BLaER1 treated with 17β-estradiol and CSF1 and Interleukin-3, amounts not matched to agents 10 nM and 100 nM (cell line): ENCODE measurements at regions not wholly inside any gene's neighbourhood (a gene's known extent, or its start where the extent isn't known, plus 50 kb on each side); places are given as distances from the start of the nearest gene placed in this dataset.

Experiments
- H3K27ac ChIP-seq, 11 experiments: shearing (Covaris generic); formaldehyde crosslinking; 2 replicates each; pipeline ENCODE4 v1.8.1; 2022
- H3K27me3 ChIP-seq, 11 experiments: shearing (Covaris generic); formaldehyde crosslinking; 2 replicates each; pipeline ENCODE4 v1.8.1; 2022
- H3K36me3 ChIP-seq, 11 experiments: shearing (Covaris generic); formaldehyde crosslinking; 2 replicates each; pipeline ENCODE4 v1.8.1; 2022
- H3K4me1 ChIP-seq, 10 experiments: shearing (Covaris generic); formaldehyde crosslinking; 2 replicates each; pipeline ENCODE4 v1.8.1; 2022
- H3K4me2 ChIP-seq, 11 experiments: shearing (Covaris generic); formaldehyde crosslinking; 2 replicates each; pipeline ENCODE4 v1.8.1; 2022
- H3K4me3 ChIP-seq, 10 experiments: shearing (Covaris generic); formaldehyde crosslinking; 2 replicates each; pipeline ENCODE4 v1.8.1; 2022
- H3K9ac ChIP-seq, 11 experiments: shearing (Covaris generic); formaldehyde crosslinking; 2 replicates each; pipeline ENCODE4 v1.8.1; 2022
- H3K9me3 ChIP-seq, 11 experiments: shearing (Covaris generic); formaldehyde crosslinking; replicated peaks in 1 of 11; 2 replicates each; pipeline ENCODE4 v1.8.1; 2022
- H4K20me1 ChIP-seq, 11 experiments: shearing (Covaris generic); formaldehyde crosslinking; 2 replicates each; pipeline ENCODE4 v1.8.1; 2022
- Cebpa-rat ChIP-seq, 11 experiments: shearing (Covaris generic); IDR thresholded peaks; 2 replicates each; pipeline ENCODE4 v1.8.1; 2022

DNA sequence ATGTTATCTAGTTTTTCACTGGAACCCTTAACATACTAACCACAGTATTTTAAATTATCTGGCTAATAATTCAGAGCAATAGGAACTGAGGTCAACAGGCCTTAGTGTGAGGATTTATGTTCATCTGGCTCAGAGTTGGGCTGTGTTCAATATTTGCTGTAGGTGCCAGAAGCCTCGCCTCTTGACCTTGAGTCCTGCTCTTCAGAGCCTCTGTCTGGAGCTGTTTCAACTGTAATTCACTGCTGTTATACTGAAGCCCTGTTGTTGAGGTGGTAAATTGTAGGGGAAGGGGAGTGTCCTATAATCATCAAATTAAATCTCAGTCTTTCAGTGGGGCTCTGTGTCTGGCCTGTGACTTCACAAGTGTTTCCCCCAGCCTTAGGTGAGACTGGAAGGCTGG is 184.4 kb downstream of the CDH26 start:
- Histone ChIP-seq H3K9ac (no peak overlapping the region), H4K20me1 (peaks cover 0 to 45% (median 0%) of the 10 kb centered on the region in 11 experiments; a peak in 6 of 22 replicates), H3K27me3 (no peaks in the 10 kb centered on the region), H3K4me1 (peaks cover 21 to 42% (median 27%) of the 10 kb centered on the region in 10 experiments), H3K4me2 (no peak overlapping the region), H3K27ac (no peak overlapping the region), H3K4me3 (no peak overlapping the region), H3K9me3 (no peaks in the 10 kb centered on the region), H3K36me3 (peaks cover 0 to 36% (median under 1%) of the 10 kb centered on the region in 11 experiments; a peak in 7 of 22 replicates)
- no peak for TF ChIP-seq Cebpa-rat (IDR thresholded peaks at IDR 0.05)

GRCh38 chr20:60143261-60143842 is 185.1 kb downstream of the CDH26 start:
- Histone ChIP-seq H3K27ac (no peak overlapping the region; a peak in 1 of 22 replicates), H4K20me1 (peaks cover 0 to 39% (median 0%) of the 10 kb centered on the region in 11 experiments; a peak in 5 of 22 replicates), H3K36me3 (peaks cover 0 to 43% (median 3%) of the 10 kb centered on the region in 11 experiments; a peak in 7 of 22 replicates), H3K27me3 (no peaks in the 10 kb centered on the region), H3K4me1 (peaks cover 15 to 34% (median 19%) of the 10 kb centered on the region in 10 experiments), H3K9ac (no peak overlapping the region), H3K4me3 (no peak overlapping the region), H3K4me2 (peak overlapping the region in 2 of 11 experiments; percentile 8 to 42; a peak in 2 of 22 replicates), H3K9me3 (peaks cover 0 to 2% (median 0%) of the 10 kb centered on the region in 11 experiments; a peak in 2 of 22 replicates)
- no peak for TF ChIP-seq Cebpa-rat (IDR thresholded peaks at IDR 0.05)

- H3K36me3 ChIP-seq: peaks cover 0 to 43% (median 0%) of the 10 kb centered on the region in 11 experiments; a peak in 8 of 22 replicates
- peaks cover 0 to 41% (median 0%) of the 10 kb centered on the region in 11 experiments; a peak in 2 of 22 replicates for H4K20me1 ChIP-seq
- H3K27me3 ChIP-seq: no peaks in the 10 kb centered on the region
- H3K9ac ChIP-seq: no peak overlapping the region
- H3K4me3 ChIP-seq: no peak overlapping the region
- peaks cover 7 to 31% (median 11%) of the 10 kb centered on the region in 10 experiments; a peak in 19 of 20 replicates for H3K4me1 ChIP-seq
- H3K4me2 ChIP-seq: peak overlapping the region in 3 of 11 experiments; percentile 35 to 56 (median 42); a peak in 4 of 22 replicates
- no peak for TF ChIP-seq Cebpa-rat (IDR thresholded peaks at IDR 0.05)
- no peak overlapping the region for H3K27ac ChIP-seq
- H3K9me3 ChIP-seq: peaks cover 0 to 13% (median 3%) of the 10 kb centered on the region in 11 experiments; a peak in 8 of 22 replicates
These were observed 186.2 kb downstream of the CDH26 start for GRCh38 chr20:60144404-60144803.

- TF ChIP-seq Cebpa-rat (IDR thresholded peaks at IDR 0.05): no peak
- H4K20me1 ChIP-seq: peaks cover 0 to 43% (median 0%) of the 10 kb centered on the region in 11 experiments; a peak in 2 of 22 replicates
- H3K27me3 ChIP-seq: no peaks in the 10 kb centered on the region
- H3K4me3 ChIP-seq: no peak overlapping the region
- H3K4me1 ChIP-seq: peaks cover 7 to 31% (median 11%) of the 10 kb centered on the region in 10 experiments; a peak in 19 of 20 replicates
- peaks cover 0 to 42% (median 0%) of the 10 kb centered on the region in 11 experiments; a peak in 8 of 22 replicates for H3K36me3 ChIP-seq
- peaks cover 0 to 17% (median 6%) of the 10 kb centered on the region in 11 experiments; a peak in 8 of 22 replicates for H3K9me3 ChIP-seq
- H3K27ac ChIP-seq: no peak overlapping the region
- no peak overlapping the region for H3K9ac ChIP-seq
- peak overlapping the region; percentile 20 to 61 (median 35); a peak in 19 of 22 replicates for H3K4me2 ChIP-seq
These were observed 186.8 kb downstream of the CDH26 start for GRCh38 chr20:60144974-60145527.

- H3K4me1 ChIP-seq: peaks cover 7 to 31% (median 11%) of the 10 kb centered on the region in 10 experiments; a peak in 19 of 20 replicates
- H4K20me1 ChIP-seq: peaks cover 0 to 35% (median 0%) of the 10 kb centered on the region in 11 experiments; a peak in 2 of 22 replicates
- peaks cover 0 to 38% (median 0%) of the 10 kb centered on the region in 11 experiments; a peak in 8 of 22 replicates for H3K36me3 ChIP-seq
- no peak overlapping the region for H3K4me2 ChIP-seq
- H3K9me3 ChIP-seq: peaks cover 0 to 17% (median 6%) of the 10 kb centered on the region in 11 experiments; a peak in 8 of 22 replicates
- TF ChIP-seq Cebpa-rat (IDR thresholded peaks at IDR 0.05): no peak
- no peak overlapping the region for H3K27ac ChIP-seq
- no peak overlapping the region for H3K4me3 ChIP-seq
- no peak overlapping the region for H3K9ac ChIP-seq
- H3K27me3 ChIP-seq: no peaks in the 10 kb centered on the region
These were observed 188.8 kb downstream of the CDH26 start for GRCh38 chr20:60147004-60147403.

DNA sequence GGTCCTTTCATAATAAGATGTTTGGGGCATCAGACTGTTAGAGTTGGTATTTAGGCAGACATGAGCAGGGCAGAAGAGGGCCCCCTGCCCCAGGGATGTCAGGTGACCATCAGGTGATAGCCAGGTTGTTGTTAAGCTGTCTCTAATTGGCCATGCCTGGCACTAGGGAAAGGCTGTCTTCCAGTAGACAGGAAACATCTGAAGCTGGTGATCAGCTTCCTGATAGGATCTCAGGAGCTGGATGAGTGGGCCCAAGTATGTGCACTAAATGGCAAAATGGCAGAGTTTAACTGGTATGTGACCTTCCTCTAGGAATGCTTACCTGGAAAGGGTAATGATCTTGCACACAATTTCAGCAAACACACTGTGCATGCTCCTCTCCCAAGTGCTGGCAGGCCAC is 190.7 kb downstream of the CDH26 start:
- Histone ChIP-seq H3K9ac (no peak overlapping the region), H3K4me2 (no peak overlapping the region), H3K4me3 (no peak overlapping the region), H4K20me1 (0 out of 22 replicates have a peak, but pooled peaks cover 0 to 25% (median 0%) of the 10 kb centered on the region in 11 experiments), H3K27ac (no peak overlapping the region), H3K27me3 (no peaks in the 10 kb centered on the region), H3K4me1 (peaks cover 7 to 21% (median 11%) of the 10 kb centered on the region in 10 experiments; a peak in 19 of 20 replicates), H3K36me3 (peaks cover 0 to 34% (median 0%) of the 10 kb centered on the region in 11 experiments; a peak in 8 of 22 replicates), H3K9me3 (peaks cover 0 to 17% (median 6%) of the 10 kb centered on the region in 11 experiments; a peak in 8 of 22 replicates)
- TF ChIP-seq Cebpa-rat (IDR thresholded peaks at IDR 0.05): no peak

DNA sequence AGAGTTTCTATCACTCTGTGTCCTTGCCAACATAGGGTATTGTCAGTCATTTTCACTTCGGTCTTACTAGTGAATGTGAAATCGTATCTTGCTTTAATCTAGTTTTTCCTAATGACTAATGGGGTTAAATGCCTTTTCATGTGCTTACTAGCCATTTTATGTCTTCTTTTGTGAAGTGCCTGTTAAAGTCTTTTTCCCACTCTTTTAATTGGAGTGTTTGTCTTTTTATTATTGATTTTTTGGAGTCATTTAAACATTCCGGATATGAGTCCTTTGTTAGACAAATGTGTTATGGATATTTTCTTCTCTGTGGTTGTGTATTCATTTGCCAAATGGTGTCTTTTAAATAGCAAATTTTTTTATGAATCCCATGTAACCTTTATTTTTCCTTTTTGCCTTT is 194.6 kb downstream of the CDH26 start:
- Histone ChIP-seq H3K27me3 (no peaks in the 10 kb centered on the region), H3K9me3 (peaks cover 9 to 31% (median 15%) of the 10 kb centered on the region in 11 experiments), H3K4me2 (no peak overlapping the region), H3K36me3 (peaks cover 0 to 43% (median 6%) of the 10 kb centered on the region in 11 experiments; a peak in 11 of 22 replicates), H3K9ac (no peak overlapping the region), H3K4me3 (no peak overlapping the region), H3K4me1 (no peaks in the 10 kb centered on the region), H3K27ac (no peak overlapping the region), H4K20me1 (0 out of 22 replicates have a peak, but pooled peaks cover 0 to 15% (median 0%) of the 10 kb centered on the region in 11 experiments)
- TF ChIP-seq Cebpa-rat (IDR thresholded peaks at IDR 0.05): no peak

DNA sequence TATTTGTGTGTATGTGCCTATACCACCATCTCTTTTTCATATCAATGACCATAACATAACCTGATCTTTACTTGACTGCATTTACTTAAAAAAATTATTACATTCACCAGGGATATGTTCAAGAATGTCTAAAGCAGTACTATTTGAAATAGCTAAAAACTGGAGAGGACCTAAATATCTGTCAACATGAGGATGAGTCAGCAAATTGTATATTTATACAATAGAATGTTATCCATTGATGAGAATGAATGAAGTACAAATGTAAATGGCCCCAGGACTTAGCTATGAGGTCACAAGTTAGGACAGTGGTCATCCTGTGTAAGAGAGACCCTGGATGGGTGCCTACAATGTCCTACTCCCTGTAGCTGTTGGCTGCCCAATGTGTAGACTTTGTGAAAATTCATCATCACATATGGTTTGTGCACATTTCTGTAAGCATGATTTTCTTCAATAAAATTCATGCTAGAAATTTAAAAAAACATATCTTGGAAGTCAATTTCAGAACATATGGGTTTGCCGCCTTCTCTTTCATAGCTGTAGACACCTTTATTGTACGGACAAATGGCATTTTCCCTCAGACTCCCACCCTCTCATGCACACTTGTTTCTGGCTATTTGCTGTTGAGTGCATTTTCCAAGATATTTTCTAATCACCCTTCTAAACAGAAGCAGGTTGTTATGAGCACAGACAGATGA is 202.4 kb downstream of the CDH26 start:
- no peak for TF ChIP-seq Cebpa-rat (IDR thresholded peaks at IDR 0.05)
- H3K4me1 ChIP-seq: no peaks in the 10 kb centered on the region
- no peak overlapping the region for H3K9ac ChIP-seq
- H3K36me3 ChIP-seq: peaks cover 0 to 79% (median 11%) of the 10 kb centered on the region in 11 experiments; a peak in 12 of 22 replicates
- H3K27me3 ChIP-seq: no peaks in the 10 kb centered on the region
- H4K20me1 ChIP-seq: 0 out of 22 replicates have a peak, but pooled peaks cover 0 to 4% (median 0%) of the 10 kb centered on the region in 11 experiments
- peaks cover 13 to 28% (median 22%) of the 10 kb centered on the region in 11 experiments for H3K9me3 ChIP-seq
- no peak overlapping the region for H3K27ac ChIP-seq
- no peak overlapping the region for H3K4me2 ChIP-seq
- H3K4me3 ChIP-seq: no peak overlapping the region
